GM18870 (cell line): ENCODE measurements at regions not wholly inside any gene's neighbourhood (a gene's known extent, or its start where the extent isn't known, plus 50 kb on each side); places are given as distances from the start of the nearest gene placed in this dataset.

Experiments
- ATAC-seq: cut with Tn5 transposase; IDR thresholded peaks from one replicate; pipeline ENCODE4 v1.9.1; 2021; ENCODE audit warnings: moderate library complexity; ENCODE audit not compliant: unreplicated experiment

DNA sequence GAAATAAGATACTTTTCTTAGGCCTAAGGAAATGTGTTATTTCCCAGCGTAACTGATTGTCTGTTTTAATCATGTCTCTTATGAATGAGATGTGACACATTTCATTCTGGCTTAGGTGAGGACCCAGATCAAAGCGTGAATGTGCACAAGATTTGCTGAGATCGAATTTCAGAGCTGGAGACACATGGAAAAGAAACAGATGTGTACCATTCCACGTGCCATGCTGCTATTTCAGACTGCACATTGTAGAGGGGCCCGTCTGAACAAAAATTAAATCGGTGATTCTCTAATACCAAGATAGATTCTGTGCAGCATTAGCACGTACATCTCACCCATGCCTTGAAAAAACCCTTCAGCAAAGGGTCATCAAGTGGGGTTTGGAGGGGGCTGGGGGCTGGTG, 290.4 kb downstream of the AACS start:
- no peak for ATAC-seq

DNA sequence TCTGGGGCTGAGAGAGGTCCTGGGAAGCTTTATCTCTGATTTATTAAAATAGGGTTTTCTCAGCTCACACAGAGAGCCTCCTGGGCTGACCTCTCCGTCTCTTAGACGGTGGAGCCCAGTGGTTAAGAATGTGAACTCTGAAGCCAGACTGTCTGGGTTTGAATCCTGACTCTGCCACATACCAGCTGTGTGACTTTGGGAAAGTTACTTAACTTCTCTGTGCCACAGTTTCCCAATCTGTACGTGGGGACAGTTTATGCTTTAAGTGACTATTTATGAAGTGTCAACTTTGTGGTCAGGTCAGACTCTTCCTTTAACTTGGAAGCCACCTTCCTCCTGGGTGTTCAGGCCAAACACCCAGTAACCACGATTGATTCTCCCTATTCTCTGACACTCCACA, 290.9 kb downstream of the AACS start:
- ATAC-seq = no peak

DNA sequence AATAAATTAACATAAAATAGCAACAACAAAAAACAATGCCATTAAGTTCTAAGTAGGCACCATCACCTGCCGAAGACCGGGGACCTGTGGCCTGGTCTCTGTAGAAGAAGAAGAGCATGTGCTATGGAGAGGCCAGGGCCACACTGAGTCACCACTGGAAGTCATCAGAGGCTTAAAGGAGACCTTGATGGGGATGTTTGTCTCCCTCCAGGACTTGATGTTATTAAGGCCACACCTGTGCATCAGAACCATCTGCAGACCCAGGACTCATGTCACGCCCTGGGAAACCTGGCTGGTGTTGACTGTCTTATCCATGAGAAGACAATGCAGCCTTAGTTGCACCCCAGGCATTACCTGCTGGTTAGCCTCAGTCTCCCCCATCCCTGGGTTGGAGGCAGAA, 292.3 kb downstream of the AACS start:
- no peak for ATAC-seq

DNA sequence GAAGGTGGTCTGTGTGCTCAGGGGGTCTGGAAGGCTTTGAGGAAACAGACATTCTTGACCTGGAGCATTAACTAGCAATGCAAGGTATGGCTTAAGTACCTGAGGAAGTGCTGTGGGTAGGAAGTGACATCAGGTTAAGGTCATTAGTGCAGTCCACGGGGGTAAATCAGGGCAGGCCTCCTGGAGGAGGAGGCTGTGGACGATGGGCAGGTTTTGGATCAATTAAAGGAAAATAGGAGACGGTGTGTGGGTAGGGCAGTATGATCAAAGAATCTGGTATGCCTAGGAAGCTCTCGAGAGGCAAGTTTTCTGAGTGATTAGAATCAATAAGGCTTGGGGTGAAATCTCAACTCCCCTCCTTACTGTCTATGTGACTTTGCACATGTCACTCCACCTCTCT, 295.3 kb downstream of the AACS start:
- no peak for ATAC-seq

DNA sequence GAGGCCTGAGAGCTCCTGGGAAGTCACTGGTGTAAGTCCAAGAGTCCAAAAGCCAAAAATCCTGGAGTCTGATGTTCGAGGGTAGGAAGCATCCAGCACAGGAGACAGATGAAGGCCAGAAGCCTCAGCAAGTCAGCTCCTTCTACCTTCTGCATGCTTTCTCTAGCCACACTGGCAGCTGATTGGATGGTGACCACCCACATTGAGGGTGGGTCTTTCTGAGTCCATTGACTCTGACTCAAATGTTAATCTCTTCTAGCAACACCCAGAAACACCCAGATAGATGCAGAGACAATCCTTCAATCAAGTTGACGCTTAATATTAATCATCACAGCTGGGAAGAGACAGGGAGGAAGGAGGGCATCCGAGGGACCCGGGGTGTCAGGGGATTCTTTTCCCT, 305.8 kb downstream of the AACS start:
- no peak for ATAC-seq

DNA sequence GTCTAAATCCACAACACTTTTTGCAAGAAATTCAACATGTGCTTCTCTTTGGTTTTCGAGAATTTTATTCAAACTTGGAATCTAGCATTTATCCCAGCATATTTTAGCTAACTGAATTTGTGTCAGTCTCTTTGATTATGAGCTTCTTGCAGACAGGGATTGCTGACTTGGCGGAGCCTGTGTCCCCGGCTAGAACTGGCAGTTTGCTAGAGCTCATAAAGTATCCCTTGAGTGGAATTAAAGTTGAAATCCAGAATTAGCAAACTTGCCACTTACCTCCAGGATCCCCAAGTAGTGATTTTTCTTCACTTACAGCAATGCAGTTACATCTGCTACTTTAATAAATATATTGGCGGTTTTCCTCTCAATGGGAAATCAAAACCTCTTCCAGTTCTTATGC, 306.9 kb downstream of the AACS start:
- ATAC-seq = no peak

DNA sequence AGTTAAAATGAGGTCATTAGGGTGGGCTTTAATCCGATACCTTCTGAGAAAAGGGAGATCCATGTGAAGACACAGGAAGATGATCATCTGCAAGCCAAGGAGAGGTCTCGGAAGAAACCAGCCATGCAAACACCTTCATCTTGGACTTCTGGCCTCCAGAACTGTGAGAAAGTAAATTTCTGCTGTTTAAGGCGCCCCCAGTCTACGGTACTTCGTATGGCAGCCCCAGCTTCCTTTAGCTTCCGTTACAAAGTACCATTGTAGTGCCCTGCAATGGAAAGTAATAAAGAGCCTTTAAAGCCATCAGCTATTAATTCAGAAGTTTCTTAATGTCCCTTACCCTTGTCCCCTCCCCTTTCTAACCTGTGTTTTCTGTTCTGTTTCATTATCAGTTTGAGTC, 308.1 kb downstream of the AACS start:
- ATAC-seq = no peak

DNA sequence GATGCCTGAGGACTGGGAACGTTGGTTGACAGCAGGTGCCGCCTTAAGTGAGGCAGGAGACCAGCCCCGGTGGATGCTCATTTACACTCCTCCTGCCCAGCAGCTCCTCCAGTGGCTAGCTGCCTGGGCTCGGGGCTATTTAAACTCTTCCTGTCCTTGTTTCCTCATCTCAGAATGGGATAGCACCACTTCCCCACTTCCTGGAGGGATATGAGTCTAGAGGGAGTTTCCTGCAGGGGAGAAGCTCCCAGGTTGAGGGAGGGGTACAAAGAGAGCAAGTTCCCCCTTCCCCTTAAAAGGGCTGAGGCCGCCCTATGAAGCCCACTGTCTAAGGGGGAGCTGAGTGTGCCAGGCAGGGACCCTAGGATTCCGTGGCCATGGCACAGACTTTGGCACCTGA, 311.2 kb downstream of the AACS start:
- no peak for ATAC-seq

DNA sequence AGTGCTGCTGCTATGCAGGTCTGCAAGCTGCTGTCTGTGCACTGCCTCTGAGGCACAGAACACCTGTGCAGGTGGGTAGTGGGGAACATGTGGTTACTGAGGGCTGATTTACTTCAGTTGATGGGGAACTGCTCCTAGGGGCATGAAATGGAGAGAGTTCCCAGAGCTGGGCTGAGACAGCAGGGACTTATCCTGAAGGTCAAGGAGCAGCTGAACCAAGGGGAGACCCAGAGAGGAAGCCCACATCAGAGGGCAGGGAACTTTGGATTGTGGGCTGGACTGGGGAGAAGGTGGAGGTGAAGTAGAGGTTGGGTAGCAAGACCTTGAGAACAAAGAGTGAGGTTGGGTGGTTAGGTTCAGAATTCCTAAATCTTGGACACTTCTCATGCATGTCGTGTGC, 311.9 kb downstream of the AACS start:
- no peak for ATAC-seq

DNA sequence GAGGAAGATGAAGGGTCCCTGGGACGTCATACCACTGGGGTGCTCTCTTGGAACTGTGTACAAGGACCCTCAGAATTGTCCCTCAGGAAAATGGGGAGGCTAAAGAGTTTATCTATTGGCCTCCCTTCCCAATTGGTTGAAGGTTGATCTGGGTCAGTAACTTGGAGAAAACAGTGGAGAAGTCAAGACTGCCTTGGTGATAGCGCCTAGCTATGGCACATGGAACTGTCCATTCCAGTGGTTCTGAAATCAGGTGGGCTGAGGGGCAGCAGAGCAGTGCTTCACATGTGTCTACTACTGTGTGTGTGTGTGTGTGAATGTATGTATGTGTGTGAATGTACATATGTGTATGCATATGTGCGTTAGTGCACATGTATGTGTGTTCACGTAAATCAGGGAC, 316.1 kb downstream of the AACS start:
- no peak for ATAC-seq

DNA sequence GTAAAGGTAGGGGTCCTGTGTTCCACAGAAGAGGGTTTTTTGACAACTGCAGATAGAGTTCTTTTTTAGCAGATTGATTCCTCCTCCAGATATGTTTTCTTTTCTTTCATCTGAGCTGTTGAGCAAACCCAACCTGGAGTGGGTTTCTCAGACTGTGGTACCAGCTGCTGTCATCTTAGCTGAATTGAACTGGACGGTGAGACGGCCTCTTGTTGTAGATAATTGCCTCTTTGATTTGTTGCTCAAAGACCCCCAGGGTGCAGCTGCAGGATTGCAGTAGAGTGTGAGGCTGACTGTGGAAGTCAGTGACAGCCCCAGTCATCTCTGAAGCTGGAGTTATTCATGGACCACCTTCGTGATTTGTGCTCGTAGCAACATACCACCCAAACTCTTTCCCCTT, 317.7 kb downstream of the AACS start:
- ATAC-seq = no peak

DNA sequence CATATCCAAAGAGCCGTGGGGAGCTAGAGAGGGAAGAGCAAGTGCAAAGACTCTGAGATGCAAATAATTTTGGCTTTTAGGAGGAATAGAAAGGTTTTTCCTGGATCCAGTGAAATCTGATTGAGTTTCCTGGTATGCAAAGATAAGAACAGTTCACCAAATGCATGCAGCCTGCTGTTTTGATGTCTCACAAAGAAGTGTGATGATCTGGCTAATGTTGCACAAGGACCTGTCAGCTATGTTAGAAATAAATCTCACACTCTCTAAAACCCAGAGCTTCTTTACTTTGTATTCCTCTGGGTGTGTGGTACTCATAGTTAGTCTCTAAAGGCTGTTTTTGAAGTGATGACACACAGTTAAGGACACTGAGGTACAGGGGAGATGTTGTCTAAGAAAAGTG, 321.4 kb downstream of the AACS start:
- no peak for ATAC-seq

DNA sequence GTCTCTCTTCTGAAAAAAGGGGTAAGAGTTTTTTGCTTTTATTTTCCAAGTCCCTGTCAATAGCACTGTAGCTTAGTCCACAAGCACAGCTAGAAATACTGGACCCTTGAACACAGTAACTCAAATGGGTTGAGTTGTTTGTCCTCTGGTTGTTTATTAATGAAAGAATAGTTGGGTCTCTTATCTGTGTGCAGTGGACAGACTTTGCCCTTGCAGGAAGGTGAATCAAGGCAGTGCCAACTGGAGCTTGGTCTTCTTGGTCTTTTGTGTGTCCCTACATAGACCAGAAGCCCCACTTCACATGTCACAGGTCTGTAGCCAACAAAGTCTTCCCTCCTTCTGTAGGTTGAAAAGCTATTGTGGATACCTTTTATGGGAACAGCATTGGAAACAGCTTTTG, 322.0 kb downstream of the AACS start:
- no peak for ATAC-seq

DNA sequence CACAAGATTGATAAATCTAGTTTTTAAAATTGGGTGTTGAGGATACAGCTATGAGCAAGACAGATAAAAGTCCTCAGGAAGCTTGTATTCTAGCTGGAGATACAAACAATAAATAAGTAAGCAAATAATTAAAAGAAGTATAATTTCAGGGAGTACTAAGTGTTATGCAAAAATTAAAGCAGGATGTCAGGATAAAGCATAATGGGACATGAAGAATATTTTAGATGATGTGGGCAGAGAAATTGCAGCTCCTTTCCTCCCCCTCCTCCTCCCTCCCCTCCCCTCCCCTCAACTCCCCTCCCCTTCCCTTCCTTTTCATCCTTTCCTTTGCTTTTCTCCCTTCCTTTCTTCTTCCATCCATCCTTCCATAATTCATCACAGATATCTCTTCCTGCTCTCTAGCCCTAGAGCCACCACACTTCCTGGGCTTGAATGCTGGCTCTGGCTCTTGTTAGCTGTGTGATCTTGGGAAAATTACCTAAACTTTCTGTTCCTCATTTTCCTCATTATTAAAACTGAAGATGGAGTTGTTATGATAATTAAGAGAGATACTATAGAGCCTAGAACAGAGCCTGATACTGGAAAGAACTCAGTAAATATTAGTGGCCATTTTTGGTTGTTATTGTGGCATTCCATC, 323.9 kb downstream of the AACS start:
- no peak for ATAC-seq

DNA sequence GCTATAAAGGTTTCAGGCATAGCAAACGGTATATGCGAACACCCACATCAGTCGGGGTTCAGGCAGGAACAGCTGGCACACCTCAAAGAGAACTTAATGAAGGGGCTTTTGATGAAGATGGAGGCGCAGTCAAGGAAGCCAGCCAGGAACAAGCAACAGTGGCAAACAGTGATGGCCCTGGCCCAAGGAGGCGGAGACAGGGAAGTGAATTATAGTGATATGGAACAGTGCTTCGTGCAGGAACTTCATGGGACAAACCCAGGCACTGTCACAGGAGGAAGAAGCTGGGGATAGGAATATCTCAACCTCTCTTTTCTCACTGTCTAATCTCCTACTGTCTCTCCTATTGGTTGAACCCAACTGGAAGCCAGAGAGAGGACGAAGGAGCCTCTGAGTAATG, 328.3 kb downstream of the AACS start:
- no peak for ATAC-seq

DNA sequence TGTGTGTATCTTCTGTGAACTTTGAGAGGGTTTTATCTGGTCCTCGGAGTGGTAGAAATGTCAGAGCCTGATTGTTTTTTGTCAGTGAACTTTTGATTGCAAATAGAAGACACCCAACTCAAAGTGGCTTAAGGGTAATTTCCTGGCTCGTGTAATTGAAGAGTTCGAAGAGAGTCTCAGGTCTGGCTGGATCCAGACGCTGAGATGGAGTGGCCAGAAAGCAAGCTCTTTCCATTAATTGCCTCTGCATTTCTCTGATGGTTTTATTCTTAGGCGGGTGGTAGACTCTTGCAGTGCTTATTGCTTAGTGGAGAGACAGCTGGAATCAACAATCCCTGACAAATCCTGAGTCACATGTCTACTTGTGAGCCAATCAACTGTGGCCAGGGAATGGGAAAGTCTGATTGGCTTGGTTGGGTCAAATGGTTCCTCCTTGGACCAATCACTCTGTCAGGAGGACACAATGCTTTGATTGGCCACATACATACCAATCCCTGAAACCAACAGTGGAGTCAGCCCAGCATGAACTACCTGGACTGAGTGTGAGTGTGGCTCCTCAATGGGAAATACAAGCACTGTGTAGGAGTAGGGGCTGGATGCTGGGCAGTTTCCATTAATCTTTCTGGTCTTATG, 330.5 kb downstream of the AACS start:
- no peak for ATAC-seq

DNA sequence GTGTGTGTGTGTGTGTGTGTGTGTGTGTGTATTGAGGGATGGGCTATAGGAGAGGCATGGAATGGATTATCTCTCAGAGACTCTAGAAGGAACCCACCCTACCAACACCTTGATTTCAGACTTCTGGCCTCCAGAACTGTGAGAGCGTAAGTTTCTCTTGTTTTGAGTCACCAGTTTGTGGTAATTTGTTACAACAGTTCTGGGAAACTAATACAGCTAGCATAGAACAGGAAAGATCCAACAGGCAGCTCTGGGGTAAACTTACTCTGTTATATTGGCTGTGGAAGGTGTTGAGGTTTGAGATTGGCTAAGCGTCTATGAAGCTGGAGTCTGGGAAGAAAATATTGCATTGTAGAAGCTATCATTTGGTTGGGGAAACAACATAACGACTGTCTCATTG, 334.3 kb downstream of the AACS start:
- ATAC-seq = peak; percentile 66

DNA sequence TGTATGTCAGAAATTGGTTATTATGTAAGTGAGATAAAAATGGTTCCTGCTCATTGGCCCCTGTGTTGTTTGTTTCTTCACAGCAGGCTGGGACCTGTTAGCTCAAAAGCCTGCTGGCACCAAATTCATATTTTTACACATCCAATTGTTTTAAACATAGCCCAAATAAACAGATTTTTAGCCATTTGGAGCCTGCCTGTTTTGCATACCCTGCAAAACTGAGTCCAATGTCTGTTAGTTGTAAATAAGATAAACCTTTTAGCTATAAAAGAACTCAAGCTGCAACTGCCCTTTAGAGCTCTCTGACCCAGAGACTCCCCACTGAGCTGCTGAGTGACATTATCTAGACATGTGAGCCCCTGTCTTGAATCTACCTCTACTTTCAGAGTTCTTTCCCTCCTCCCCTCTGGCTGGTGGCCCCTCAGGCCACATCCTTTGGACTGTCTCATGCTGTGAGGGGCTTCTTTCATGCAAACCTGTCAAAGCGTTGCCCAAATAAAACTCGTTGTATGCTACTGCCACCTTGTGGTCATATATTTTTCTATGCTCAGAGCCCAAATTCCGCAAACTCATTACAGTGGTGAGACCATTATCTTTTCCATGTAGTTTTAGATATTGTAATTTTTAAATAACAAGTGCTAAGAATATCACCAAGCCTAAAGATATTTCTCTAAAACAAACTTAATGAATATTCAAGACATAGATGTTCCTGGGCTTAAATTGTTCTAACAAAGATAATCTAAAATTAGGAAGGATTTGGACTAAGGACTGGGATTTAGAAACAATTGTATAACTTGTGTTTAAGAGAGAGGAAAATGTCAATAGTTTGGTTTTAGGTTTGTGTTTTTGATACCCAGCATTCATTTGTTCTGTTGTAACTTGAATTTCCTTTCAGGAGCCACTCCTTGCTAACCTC, 337.9 kb downstream of the AACS start:
- ATAC-seq = no peak

DNA sequence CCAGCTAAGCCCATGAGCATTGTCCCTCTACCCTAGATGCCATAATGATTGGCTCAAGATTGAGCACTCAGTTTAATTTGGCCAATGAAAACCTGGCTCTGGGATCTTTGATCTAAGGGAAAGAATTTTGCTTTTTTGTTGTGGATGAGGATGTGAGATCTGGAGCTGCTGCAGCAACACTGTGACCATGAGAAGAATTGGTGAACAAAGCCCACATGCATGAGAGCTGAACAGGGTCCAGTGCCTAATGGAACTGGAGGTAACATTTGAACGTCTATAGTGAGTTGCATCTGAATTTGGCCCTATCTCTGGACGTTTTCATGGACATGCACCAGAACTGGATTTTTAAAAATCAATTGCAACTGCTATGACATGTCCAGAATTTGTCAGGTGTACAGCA, 338.6 kb downstream of the AACS start:
- ATAC-seq = no peak

DNA sequence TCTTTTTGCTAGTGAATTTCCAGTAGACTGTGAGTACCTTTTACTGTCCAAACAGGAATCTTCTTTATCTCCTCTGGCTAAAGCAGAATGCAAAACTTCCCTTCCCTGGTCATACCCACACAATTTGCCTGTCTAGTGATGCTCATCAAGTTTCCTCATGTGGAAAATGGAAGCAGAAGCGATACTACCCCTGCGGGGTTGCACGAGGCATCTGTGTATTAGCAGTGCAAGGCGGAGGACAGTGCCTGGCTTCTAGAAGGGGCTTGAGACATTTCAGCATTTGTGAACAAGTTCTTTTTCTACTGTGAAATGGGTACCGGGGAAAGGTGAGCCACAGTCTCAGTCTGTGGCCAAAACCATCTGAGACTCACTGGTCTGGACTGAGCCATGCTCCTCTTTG, 340.9 kb downstream of the AACS start:
- peak; percentile 94 for ATAC-seq

DNA sequence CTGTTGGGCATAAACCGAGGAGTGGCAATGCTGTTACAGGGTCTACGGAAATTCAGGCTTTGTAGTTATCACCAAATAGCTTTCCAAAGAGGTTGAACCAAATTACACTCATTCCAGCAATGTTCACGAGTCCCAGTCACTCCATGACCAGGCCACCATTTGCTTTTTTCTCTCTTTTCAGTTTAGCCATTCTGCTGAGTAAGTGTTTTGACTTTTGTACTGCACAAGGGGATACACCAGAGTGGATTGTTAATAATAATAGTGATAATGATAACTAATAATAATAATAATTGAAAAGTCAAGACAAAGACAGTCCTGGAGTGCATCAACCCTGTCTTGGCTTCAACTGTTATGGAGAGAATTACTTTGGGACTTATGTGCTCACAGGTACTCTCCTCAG, 343.5 kb downstream of the AACS start:
- ATAC-seq = no peak

DNA sequence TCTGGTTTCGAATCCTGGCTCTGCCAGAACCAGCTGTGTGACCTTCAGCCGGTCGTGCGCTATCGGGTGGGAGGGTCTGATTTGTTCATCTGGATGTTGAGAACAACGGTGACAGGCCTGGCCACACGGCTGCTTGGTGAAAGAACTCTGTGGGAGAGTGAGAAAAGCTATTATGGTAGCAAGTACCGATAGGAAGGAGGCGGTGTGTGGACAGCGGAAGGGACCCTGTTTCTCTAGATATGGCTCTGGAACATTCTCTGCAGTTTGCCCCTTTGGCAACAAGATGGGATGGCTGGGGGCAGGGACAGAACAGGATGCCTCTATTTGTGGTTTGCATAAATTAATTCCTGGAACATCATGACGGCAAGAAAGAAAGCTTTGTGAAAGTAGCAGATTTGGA, 347.3 kb downstream of the AACS start:
- ATAC-seq = no peak
